Muscle of leg (tissue), 3 donors: ENCODE measurements at regions not wholly inside any gene's neighbourhood (a gene's known extent, or its start where the extent isn't known, plus 50 kb on each side); places are given as distances from the start of the nearest gene placed in this dataset.

Experiments used
- DNase-seq: peaks from one replicate; pipeline ENCODE4 v3.0.0; 2013
- H3K27ac ChIP-seq: one replicate; pipeline ENCODE4 v1.5.1; 2013; ENCODE audit warnings: mild to moderate bottlenecking, low read length, control low read depth
- H3K27me3 ChIP-seq: one replicate; pipeline ENCODE4 v1.6.1; 2013; ENCODE audit warnings: low read length; ENCODE audit not compliant: control insufficient read depth, insufficient read depth
- H3K36me3 ChIP-seq: one replicate; pipeline ENCODE4 v1.6.1; 2013; ENCODE audit warnings: low read length; ENCODE audit not compliant: control insufficient read depth, insufficient read depth
- H3K4me1 ChIP-seq: one replicate; pipeline ENCODE4 v1.6.1; 2013; ENCODE audit warnings: low read length; ENCODE audit not compliant: control insufficient read depth, insufficient read depth
- H3K4me3 ChIP-seq: one replicate; pipeline ENCODE4 v1.5.1; 2013; ENCODE audit warnings: low read length, control low read depth
- H3K9me3 ChIP-seq: replicated peaks from 2 replicates; pipeline ENCODE4 v1.6.1; 2013; ENCODE audit warnings: low read depth, low read length; ENCODE audit not compliant: control insufficient read depth
- WGBS: methylation state at CpG from one replicate; pipeline ENCODE4 v1.1.5; 2013; ENCODE audit warnings: missing lambda C conversion rate; ENCODE audit not compliant: insufficient coverage; 5-methylcytosine and 5-hydroxymethylcytosine counted together

DNA sequence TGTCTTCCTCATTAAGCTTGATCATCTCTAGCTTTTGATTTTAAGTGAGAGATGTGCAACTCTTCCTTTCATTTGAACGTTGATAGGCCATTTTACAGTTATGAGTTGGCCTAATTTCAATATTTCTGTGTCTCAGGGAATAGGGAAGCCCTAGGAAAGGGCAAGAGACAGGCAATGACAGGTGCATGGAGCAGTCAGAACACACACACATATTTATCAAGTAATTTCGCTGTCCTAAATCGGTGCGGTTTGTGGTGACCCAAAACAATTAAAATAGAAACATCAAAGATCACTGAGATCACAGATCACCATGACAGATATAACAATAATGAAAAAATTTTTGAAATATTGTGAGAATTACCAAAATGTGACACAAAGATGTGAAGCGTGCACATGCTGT is 87.7 kb upstream of the LSM6 start:
- WGBS, result 100% methylated on average over 1 of the region's 5 CpGs
- no peaks in the 10 kb centered on the region for H3K27me3 ChIP-seq

DNA sequence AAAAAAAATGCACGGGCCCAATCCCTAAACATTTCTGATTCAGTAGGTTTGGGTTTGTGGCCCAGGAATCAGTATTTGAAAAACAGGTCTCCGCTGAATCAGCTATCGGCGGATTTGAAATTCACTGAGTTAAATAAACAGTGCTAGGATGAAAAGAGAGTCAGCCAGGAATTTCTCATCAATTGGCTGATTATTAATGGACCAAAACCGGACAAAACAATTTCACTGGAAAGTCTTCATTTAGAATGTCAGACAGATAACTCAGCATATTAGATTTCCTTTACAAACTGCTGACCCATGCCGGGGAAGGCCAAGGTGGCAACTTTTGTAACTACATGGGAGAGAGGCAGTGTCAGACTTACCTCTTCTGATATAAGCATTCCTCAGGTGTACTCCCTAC is 99.4 kb upstream of the LSM6 start:
- DNase-seq, result no peak
- Histone ChIP-seq H3K4me3 (no peak overlapping the region), H3K27me3 (no peaks in the 10 kb centered on the region), H3K27ac (no peak overlapping the region), H3K36me3 (no peaks in the 10 kb centered on the region), H3K4me1 (no peaks in the 10 kb centered on the region), H3K9me3 (no peaks in the 10 kb centered on the region)
- WGBS, result 95% methylated on average over 4 of the region's 6 CpGs

More for the DNA sequence above, 87.7 kb upstream of the LSM6 start:
- H3K9me3 ChIP-seq, result no peaks in the 10 kb centered on the region
- H3K4me1 ChIP-seq, result no peaks in the 10 kb centered on the region
- H3K27ac ChIP-seq, result no peak overlapping the region
- DNase-seq, result no peak
- H3K36me3 ChIP-seq, result no peaks in the 10 kb centered on the region
- no peak overlapping the region for H3K4me3 ChIP-seq

DNA sequence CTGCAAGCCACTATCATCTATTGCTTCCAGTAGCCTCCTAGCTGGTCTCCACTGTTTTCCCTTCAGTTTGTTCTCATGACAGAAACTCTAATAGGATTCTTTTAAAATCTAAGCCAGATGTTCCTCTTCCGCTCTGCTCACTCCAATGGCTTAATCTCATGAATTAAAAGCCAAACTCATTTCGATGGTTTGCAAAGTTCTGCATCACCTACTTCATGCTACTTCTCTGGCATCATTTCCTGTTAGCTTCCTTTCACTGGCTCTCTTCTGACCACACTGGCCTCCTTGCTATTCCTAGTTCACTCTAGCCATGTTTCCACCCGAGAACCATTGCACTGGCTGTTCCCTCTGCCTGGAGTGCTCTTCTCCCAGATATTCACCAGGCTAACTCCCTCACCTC is 102.0 kb upstream of the LSM6 start:
- Histone ChIP-seq H3K36me3 (no peaks in the 10 kb centered on the region), H3K9me3 (no peaks in the 10 kb centered on the region), H3K4me3 (no peak overlapping the region), H3K4me1 (no peaks in the 10 kb centered on the region), H3K27me3 (no peaks in the 10 kb centered on the region), H3K27ac (no peak overlapping the region)
- 67% methylated on average over 3 of the region's 3 CpGs for WGBS
- DNase-seq, result no peak

DNA sequence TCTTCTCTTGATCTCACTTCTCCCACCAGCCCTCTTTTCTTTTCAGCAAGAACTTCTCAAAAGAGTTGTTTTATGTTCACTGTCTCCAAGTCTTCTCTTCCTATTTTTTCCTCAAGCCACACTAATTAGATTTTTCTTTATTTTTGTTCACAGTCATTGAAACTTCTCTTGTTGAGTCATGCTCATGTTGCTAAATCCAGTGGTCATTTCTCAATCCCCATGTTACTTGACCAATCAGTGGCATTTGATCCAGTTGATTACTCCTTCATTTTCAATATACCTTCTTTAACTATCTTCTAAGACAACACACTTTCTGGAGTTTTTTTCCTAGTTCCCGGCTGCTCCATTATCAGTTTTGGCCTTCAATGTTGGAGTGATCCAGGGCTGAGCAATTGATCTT is 103.1 kb upstream of the LSM6 start:
- Histone ChIP-seq H3K27ac (no peak overlapping the region), H3K27me3 (no peaks in the 10 kb centered on the region), H3K9me3 (no peaks in the 10 kb centered on the region), H3K4me3 (no peak overlapping the region), H3K4me1 (no peaks in the 10 kb centered on the region), H3K36me3 (no peaks in the 10 kb centered on the region)
- DNase-seq, result no peak
- WGBS, result 100% methylated on average over 1 of the region's 1 CpG

DNA sequence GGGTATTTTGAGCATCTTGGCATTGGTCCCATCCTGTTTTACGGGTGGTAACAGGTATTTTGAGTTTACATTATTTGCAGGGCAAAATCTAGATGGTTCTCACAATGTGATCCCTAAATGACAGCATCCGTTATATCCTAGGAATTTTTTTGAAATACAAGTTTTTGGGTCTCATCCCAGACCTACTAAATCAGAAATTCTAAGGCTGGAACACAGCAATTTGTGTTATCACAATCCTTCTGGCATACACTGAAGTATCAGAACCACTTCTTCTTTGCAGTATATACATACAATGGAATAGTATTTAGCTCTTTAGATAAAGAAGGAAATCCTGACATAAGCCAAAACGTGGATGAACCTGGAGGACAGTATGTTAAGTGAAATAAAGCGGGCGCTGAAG is 104.1 kb upstream of the LSM6 start:
- no peaks in the 10 kb centered on the region for H3K36me3 ChIP-seq
- H3K9me3 ChIP-seq, result no peaks in the 10 kb centered on the region
- WGBS, result 67% methylated on average over 1 of the region's 5 CpGs
- no peaks in the 10 kb centered on the region for H3K4me1 ChIP-seq
- H3K27ac ChIP-seq, result no peak overlapping the region
- no peaks in the 10 kb centered on the region for H3K27me3 ChIP-seq
- DNase-seq, result no peak
- no peak overlapping the region for H3K4me3 ChIP-seq

DNA sequence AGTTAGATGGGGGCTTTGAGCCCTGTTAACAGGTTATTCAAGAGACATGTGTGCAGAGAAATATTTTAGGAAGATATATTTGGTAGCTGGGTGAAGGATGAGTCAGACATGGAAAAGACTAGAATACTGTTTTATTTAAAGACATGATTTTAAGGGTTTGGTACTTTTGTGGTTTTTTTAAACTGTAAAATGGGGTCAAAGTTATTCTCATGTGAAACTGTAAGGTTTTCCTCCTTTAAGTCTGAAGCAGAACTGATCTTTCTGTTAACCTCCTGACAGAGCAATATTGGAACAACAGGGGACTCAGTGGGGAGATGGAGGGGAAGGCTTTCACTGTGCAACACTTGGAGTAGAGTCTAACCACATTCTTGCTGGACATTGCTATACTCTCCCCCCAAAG is 112.4 kb upstream of the LSM6 start:
- Histone ChIP-seq H3K36me3 (no peaks in the 10 kb centered on the region), H3K27me3 (no peaks in the 10 kb centered on the region), H3K27ac (no peak overlapping the region), H3K4me3 (no peak overlapping the region), H3K9me3 (no peaks in the 10 kb centered on the region), H3K4me1 (no peaks in the 10 kb centered on the region)
- DNase-seq, result no peak

DNA sequence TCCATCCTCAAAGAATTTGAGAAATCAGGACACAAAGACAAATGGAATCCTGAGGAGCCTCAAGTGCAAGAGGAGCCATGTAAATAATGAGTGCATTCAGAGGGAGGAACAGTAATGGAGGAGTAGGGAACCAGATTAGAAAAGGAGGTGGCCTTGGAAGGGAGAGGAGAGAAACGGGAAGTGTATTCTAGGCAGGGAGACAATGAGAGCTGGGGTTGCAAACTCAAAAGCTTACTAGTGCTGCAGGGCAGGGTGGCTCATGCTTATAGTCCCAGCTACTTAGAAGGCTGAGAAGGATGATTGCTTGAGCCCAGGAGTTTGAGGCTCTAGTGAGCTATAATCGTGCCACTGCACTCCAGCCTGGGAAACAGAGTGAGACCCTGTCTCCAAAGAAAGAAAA is 113.2 kb upstream of the LSM6 start:
- H3K9me3 ChIP-seq, result no peaks in the 10 kb centered on the region
- no peak overlapping the region for H3K4me3 ChIP-seq
- 71% methylated on average over 1 of the region's 2 CpGs for WGBS
- no peak overlapping the region for H3K27ac ChIP-seq
- H3K36me3 ChIP-seq, result no peaks in the 10 kb centered on the region
- no peaks in the 10 kb centered on the region for H3K27me3 ChIP-seq
- no peaks in the 10 kb centered on the region for H3K4me1 ChIP-seq
- DNase-seq, result no peak

DNA sequence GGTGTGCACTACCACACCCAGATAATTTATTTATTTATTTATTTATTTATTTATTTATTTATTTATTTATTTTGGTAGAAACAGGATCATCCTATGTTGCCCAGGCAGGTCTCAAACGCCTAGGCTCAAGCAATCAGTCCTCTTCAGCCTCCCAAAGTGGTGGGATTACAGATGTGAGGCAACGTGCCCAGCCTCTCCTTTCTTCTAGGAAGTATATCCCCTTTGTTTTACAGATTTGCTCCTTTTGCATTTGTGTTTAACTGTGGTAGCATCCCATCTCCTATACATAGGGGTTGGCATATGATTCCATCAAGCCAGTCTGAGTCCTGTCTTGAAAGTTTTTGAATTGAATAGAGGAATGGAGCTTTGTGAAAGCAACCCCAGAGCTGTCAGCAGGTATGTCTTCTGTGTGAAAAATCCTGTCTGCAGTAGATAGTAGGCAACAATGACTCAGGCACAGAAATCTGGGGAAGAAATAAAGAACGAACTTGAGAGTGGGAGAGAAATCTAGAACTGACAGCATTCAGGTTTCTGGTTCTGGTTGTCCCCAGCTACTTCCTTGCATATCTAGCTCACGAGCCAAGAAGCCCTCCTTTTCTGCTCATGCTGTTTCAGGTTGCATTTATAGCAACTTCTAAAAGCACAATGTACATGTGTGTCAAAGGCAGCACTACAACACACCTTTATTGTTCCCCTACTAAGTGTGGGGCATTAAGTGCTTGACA is 113.7 kb upstream of the LSM6 start:
- WGBS, result 88% methylated on average over 1 of the region's 4 CpGs
- Histone ChIP-seq H3K36me3 (no peaks in the 10 kb centered on the region), H3K4me3 (no peak overlapping the region), H3K27ac (no peak overlapping the region), H3K27me3 (no peaks in the 10 kb centered on the region), H3K9me3 (no peaks in the 10 kb centered on the region), H3K4me1 (no peaks in the 10 kb centered on the region)
- no peak for DNase-seq

DNA sequence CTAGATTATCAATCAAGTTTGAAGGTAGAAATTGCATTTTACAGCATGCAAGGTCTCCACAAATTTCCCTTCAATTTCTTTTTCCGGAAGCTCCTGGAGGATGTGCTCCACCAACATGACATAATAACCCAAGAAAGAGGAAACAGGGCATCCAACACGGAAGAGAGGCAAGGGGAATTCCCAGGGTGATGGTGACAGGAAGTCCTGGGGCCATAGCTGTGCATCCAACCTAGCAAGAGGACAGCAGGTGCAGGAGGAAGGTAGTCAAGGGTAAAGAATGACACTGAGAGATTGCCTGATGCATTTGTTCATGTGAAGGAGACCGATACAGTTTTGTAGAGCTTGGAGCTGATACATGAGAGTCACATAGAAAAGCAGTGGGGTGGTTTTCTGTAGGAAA is 115.7 kb upstream of the LSM6 start:
- DNase-seq, result peak; percentile 9
- Histone ChIP-seq H3K27me3 (no peaks in the 10 kb centered on the region), H3K9me3 (no peaks in the 10 kb centered on the region), H3K27ac (no peak overlapping the region), H3K4me1 (no peaks in the 10 kb centered on the region), H3K36me3 (no peaks in the 10 kb centered on the region), H3K4me3 (no peak overlapping the region)
- 33% methylated on average over 1 of the region's 3 CpGs for WGBS

DNA sequence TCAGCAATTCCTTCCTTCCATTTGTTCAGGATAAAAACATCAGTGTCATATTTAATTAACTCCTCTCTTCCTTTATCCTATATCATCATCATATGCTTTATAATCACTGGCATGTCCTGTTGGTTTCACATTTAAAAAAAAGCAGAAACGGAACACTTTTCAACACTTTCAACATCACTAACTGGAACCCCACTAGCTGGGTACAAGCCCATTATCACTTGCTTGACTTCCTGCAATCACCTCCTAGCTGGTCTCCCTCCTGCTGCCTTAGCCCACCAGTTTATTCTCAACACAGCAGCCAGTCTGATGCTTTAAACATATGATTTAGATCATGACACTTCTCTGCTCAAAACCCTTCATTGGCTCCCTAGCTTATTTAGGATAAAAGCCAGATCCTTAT is 116.4 kb upstream of the LSM6 start:
- no peaks in the 10 kb centered on the region for H3K36me3 ChIP-seq
- no peak for DNase-seq
- H3K27me3 ChIP-seq, result no peaks in the 10 kb centered on the region
- H3K27ac ChIP-seq, result no peak overlapping the region
- H3K4me3 ChIP-seq, result no peak overlapping the region
- H3K4me1 ChIP-seq, result no peaks in the 10 kb centered on the region
- no peaks in the 10 kb centered on the region for H3K9me3 ChIP-seq
- WGBS, result 62% methylated on average over 1 of the region's 1 CpG

DNA sequence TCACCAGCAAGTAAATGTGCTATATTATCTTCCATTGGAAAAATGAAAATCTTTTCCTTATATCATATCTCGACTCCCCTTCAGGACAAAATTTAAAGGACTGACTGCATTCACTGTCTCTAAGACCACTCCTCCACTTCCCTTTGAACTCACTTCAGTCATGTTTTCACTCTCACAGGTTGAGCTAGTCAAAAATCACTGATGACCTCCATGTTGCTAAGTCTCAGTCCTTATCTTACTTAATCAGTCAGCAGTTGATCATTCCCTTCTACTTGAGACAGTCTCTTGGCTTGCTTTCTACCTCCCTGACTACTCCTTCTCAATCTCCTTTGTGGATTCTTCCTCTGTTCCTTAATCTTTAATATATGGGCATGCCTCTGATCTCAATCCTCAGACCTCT is 117.0 kb upstream of the LSM6 start:
- DNase-seq, result no peak
- Histone ChIP-seq H3K4me3 (no peak overlapping the region), H3K27ac (no peak overlapping the region), H3K27me3 (no peaks in the 10 kb centered on the region), H3K36me3 (no peaks in the 10 kb centered on the region), H3K4me1 (no peaks in the 10 kb centered on the region), H3K9me3 (no peaks in the 10 kb centered on the region)
- 80% methylated on average over 1 of the region's 1 CpG for WGBS
